Osteocyte (in vitro differentiated cells): ENCODE measurements at regions not wholly inside any gene's neighbourhood (a gene's known extent, or its start where the extent isn't known, plus 50 kb on each side); places are given as distances from the start of the nearest gene placed in this dataset.

Experiments
- DNase-seq: peaks from one replicate; pipeline ENCODE4 v3.0.0; 2021; ENCODE audit warnings: mixed read lengths; ENCODE audit not compliant: unreplicated experiment; ENCODE audit errors: extremely low spot score
- H3K27ac Mint-ChIP-seq: one replicate; pipeline ENCODE4 v1.8.0; 2021; ENCODE audit warnings: mild to moderate bottlenecking, mixed read lengths; ENCODE audit not compliant: unreplicated experiment
- H3K27me3 Mint-ChIP-seq: one replicate; pipeline ENCODE4 v1.8.0; 2021; ENCODE audit warnings: mixed read lengths; ENCODE audit not compliant: unreplicated experiment
- H3K36me3 Mint-ChIP-seq: one replicate; pipeline ENCODE4 v1.8.0; 2021; ENCODE audit warnings: mixed read lengths; ENCODE audit not compliant: unreplicated experiment
- H3K4me1 Mint-ChIP-seq: one replicate; pipeline ENCODE4 v1.8.0; 2021; ENCODE audit warnings: mixed read lengths; ENCODE audit not compliant: unreplicated experiment
- H3K4me3 Mint-ChIP-seq: one replicate; pipeline ENCODE4 v1.8.0; 2021; ENCODE audit warnings: mild to moderate bottlenecking, moderate library complexity, mixed read lengths; ENCODE audit not compliant: unreplicated experiment
- H3K9me3 Mint-ChIP-seq: one replicate; pipeline ENCODE4 v1.8.0; 2021; ENCODE audit warnings: mixed read lengths; ENCODE audit not compliant: unreplicated experiment
- TF ChIP-seq, protein P1 (sequence below): fragments of 200-600 bp; sonication (generic); IDR thresholded peaks from 2 replicates; pipeline ENCODE4 v1.5.0; 2021; ENCODE audit warnings: antibody characterized with exemption, mild to moderate bottlenecking, moderate library complexity

- Mint-ChIP-seq H3K9me3 (peaks cover 17% of the 10 kb centered on the region), H3K4me3 (no peak overlapping the region), H3K36me3 (no peaks in the 10 kb centered on the region), H3K27ac (no peak overlapping the region), H3K27me3 (no peaks in the 10 kb centered on the region), H3K4me1 (no peaks in the 10 kb centered on the region)
- no peak for DNase-seq
- TF ChIP-seq, protein P1, sequence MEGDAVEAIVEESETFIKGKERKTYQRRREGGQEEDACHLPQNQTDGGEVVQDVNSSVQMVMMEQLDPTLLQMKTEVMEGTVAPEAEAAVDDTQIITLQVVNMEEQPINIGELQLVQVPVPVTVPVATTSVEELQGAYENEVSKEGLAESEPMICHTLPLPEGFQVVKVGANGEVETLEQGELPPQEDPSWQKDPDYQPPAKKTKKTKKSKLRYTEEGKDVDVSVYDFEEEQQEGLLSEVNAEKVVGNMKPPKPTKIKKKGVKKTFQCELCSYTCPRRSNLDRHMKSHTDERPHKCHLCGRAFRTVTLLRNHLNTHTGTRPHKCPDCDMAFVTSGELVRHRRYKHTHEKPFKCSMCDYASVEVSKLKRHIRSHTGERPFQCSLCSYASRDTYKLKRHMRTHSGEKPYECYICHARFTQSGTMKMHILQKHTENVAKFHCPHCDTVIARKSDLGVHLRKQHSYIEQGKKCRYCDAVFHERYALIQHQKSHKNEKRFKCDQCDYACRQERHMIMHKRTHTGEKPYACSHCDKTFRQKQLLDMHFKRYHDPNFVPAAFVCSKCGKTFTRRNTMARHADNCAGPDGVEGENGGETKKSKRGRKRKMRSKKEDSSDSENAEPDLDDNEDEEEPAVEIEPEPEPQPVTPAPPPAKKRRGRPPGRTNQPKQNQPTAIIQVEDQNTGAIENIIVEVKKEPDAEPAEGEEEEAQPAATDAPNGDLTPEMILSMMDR: no peak
Measured at GRCh38 chr6:40108736-40109135, 174.5 kb upstream of the MOCS1 start.

DNA sequence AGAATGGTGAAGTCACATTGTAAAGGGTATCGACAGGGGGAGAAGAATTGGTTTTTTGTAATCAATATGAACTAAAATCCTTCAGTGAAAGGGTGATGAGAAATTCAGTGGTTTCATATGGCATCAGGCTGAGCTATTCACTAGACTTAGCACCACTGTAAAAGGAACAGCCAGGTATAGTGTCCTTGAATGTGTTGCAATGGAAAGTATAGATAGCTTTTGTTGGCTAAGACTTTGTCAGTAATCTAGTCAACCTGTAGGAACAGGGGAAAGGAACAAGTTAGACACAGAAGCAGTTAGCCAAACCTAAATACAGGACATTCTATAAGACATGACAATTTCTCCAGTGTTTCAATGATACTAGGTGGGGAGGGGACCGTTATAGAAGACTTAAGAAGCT is 172.6 kb upstream of the MOCS1 start:
- Mint-ChIP-seq H3K4me3 (no peak overlapping the region), H3K4me1 (no peaks in the 10 kb centered on the region), H3K9me3 (peaks cover 16% of the 10 kb centered on the region), H3K27ac (no peak overlapping the region), H3K36me3 (no peaks in the 10 kb centered on the region), H3K27me3 (no peaks in the 10 kb centered on the region)
- no peak for DNase-seq
- TF ChIP-seq, protein P1: no peak

GRCh38 chr6:40098774-40099173 is 164.5 kb upstream of the MOCS1 start:
- no peaks in the 10 kb centered on the region for H3K27me3 Mint-ChIP-seq

GRCh38 chr6:40097590-40097989 is 163.3 kb upstream of the MOCS1 start:
- TF ChIP-seq, protein P1: no peak
- Mint-ChIP-seq H3K36me3 (no peaks in the 10 kb centered on the region), H3K4me3 (no peak overlapping the region), H3K27ac (no peak overlapping the region), H3K9me3 (no peaks in the 10 kb centered on the region), H3K27me3 (no peaks in the 10 kb centered on the region), H3K4me1 (no peaks in the 10 kb centered on the region)
- DNase-seq: no peak

More at GRCh38 chr6:40098774-40099173, 164.5 kb upstream of the MOCS1 start:
- Mint-ChIP-seq H3K4me1 (no peaks in the 10 kb centered on the region), H3K36me3 (no peaks in the 10 kb centered on the region), H3K4me3 (no peak overlapping the region), H3K9me3 (no peaks in the 10 kb centered on the region), H3K27ac (no peak overlapping the region)
- DNase-seq: no peak
- TF ChIP-seq, protein P1: no peak

DNA sequence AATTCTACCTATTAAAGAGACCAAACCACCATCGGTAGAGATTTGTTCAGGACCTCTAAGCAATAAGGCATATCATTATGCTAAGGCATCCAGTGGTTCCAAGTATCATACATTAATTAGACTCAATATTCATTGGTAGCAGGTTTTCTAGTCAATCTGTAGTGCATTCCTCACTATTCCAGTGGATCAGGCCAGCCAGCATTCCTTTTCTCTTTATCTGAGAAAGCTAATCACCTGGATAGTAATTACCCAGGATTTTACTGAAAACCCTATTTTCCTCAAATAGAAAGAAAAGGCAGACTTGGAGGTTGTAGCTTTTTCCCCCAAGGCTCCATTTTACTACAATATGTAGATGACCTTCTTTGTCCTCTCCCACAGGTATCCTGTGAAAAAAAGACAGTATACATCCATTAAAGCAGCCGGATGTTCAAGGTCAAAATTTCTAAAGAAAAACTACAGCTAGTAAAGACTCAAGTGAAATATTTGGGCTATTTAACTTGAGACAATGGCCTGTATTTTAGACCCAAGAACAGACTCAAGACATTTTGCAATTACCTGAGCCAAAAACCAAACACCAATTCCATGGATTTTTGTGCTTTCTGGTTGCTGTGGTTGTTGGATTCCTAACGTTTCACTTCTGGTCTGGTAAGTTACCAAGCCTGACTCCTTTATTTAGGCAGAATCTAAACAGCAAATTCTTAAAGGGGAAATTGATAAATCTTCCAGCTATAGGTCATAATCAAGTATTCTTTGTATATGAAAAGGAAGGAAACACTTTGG is 149.1 kb upstream of the MOCS1 start:
- TF ChIP-seq, protein P1: no peak
- Mint-ChIP-seq H3K27ac (no peak overlapping the region), H3K9me3 (no peaks in the 10 kb centered on the region), H3K4me3 (no peak overlapping the region), H3K27me3 (peaks cover 4% of the 10 kb centered on the region), H3K4me1 (no peaks in the 10 kb centered on the region), H3K36me3 (no peaks in the 10 kb centered on the region)
- DNase-seq: no peak
